ENCODE measurements at regions not wholly inside any gene's neighbourhood (a gene's known extent, or its start where the extent isn't known, plus 50 kb on each side); places are given as distances from the start of the nearest gene placed in this dataset.
"Not testable (repeated sequence)": the region's sequence is repeated elsewhere in the genome, so short reads cannot be mapped to it uniquely, and the experiment has no call there.

GRCh38 chr1:74943046-74943445 lies 191.1 kb upstream of the LHX8 start:
- no peak overlapping the region for H3K4me2 ChIP-seq (ENCODE audit: low read length)
- H3K4me1 ChIP-seq (ENCODE audit: control insufficient read depth, low read depth, low read length) = no peaks in the 10 kb centered on the region
- H3K4ac ChIP-seq (ENCODE audit: low read depth, low read length) = no peak overlapping the region
- no peak overlapping the region for H4K8ac ChIP-seq (ENCODE audit: low read depth, low read length)
- no peaks in the 10 kb centered on the region for H3K36me3 ChIP-seq (ENCODE audit: control insufficient read depth, insufficient read depth, low read length)
- H3K9ac ChIP-seq (ENCODE audit: low read length) = no peak overlapping the region
- no peak overlapping the region for H3K27ac ChIP-seq (ENCODE audit: low read depth, low read length)
- no peak overlapping the region for H4K5ac ChIP-seq (ENCODE audit: low read length)
- no peaks in the 10 kb centered on the region for H3K79me1 ChIP-seq (ENCODE audit: low read length)
- no peak overlapping the region for H2BK5ac ChIP-seq (ENCODE audit: low read length)
- WGBS (ENCODE audit: extremely low coverage, insufficient coverage, low lambda C conversion rate) = no CpG with 5 or more reads among the region's 1 CpG
- no peak overlapping the region for H3K4me3 ChIP-seq (ENCODE audit: low read length)
- H3K79me2 ChIP-seq (ENCODE audit: control insufficient read depth, insufficient read depth, low read length) = no peaks in the 10 kb centered on the region
- no peak overlapping the region for H2AK5ac ChIP-seq (ENCODE audit: low read length)
- H3K27me3 ChIP-seq (ENCODE audit: insufficient read depth, low read length, poor library complexity) = no peaks in the 10 kb centered on the region
- no peak overlapping the region for H2BK120ac ChIP-seq (ENCODE audit: low read depth, low read length)
- no peak overlapping the region for H3K23ac ChIP-seq (ENCODE audit: low read length)
- no peak for DNase-seq
- H3K56ac ChIP-seq (ENCODE audit: low read length) = no peak overlapping the region
- no peak overlapping the region for H3K18ac ChIP-seq (ENCODE audit: low read length)
- no peak overlapping the region for H2BK15ac ChIP-seq (replicated peaks; ENCODE audit: low read depth)

GRCh38 chr1:74946388-74946787 lies 187.8 kb upstream of the LHX8 start:
- Histone ChIP-seq H3K4me1 (ENCODE audit: control insufficient read depth, low read depth, low read length) (no peaks in the 10 kb centered on the region), H4K5ac (ENCODE audit: low read length) (no peak overlapping the region), H3K27me3 (ENCODE audit: insufficient read depth, low read length, poor library complexity) (no peaks in the 10 kb centered on the region), H3K4ac (ENCODE audit: low read depth, low read length) (no peak overlapping the region), H3K4me2 (ENCODE audit: low read length) (no peak overlapping the region), H3K56ac (ENCODE audit: low read length) (no peak overlapping the region), H3K79me1 (ENCODE audit: low read length) (no peaks in the 10 kb centered on the region), H4K8ac (ENCODE audit: low read depth, low read length) (no peak overlapping the region), H3K23ac (ENCODE audit: low read length) (no peak overlapping the region), H2BK120ac (ENCODE audit: low read depth, low read length) (no peak overlapping the region), H2AK5ac (ENCODE audit: low read length) (no peak overlapping the region), H3K79me2 (ENCODE audit: control insufficient read depth, insufficient read depth, low read length) (no peaks in the 10 kb centered on the region), H2BK5ac (ENCODE audit: low read length) (no peak overlapping the region), H3K4me3 (ENCODE audit: low read length) (no peak overlapping the region), H3K27ac (ENCODE audit: low read depth, low read length) (no peak overlapping the region), H2BK15ac (replicated peaks; ENCODE audit: low read depth) (no peak overlapping the region), H3K36me3 (ENCODE audit: control insufficient read depth, insufficient read depth, low read length) (no peaks in the 10 kb centered on the region), H3K9ac (ENCODE audit: low read length) (no peak overlapping the region), H3K18ac (ENCODE audit: low read length) (no peak overlapping the region)
- DNase-seq = no peak
- no CpG with 5 or more reads among the region's 2 CpGs for WGBS (ENCODE audit: extremely low coverage, insufficient coverage, low lambda C conversion rate)

GRCh38 chr1:74949348-74949747 lies 184.8 kb upstream of the LHX8 start:
- H3K23ac ChIP-seq (ENCODE audit: low read length); H3K4ac ChIP-seq (ENCODE audit: low read depth, low read length); H3K4me1 ChIP-seq (ENCODE audit: control insufficient read depth, low read depth, low read length); H3K79me2 ChIP-seq (ENCODE audit: control insufficient read depth, insufficient read depth, low read length); H4K5ac ChIP-seq (ENCODE audit: low read length); H3K79me1 ChIP-seq (ENCODE audit: low read length); H2BK120ac ChIP-seq (ENCODE audit: low read depth, low read length); H4K8ac ChIP-seq (ENCODE audit: low read depth, low read length); H3K56ac ChIP-seq (ENCODE audit: low read length); H2BK15ac ChIP-seq (replicated peaks; ENCODE audit: low read depth); H2AK5ac ChIP-seq (ENCODE audit: low read length); H3K4me3 ChIP-seq (ENCODE audit: low read length); H3K27me3 ChIP-seq (ENCODE audit: insufficient read depth, low read length, poor library complexity); H3K4me2 ChIP-seq (ENCODE audit: low read length); H3K27ac ChIP-seq (ENCODE audit: low read depth, low read length); H3K36me3 ChIP-seq (ENCODE audit: control insufficient read depth, insufficient read depth, low read length); H3K18ac ChIP-seq (ENCODE audit: low read length); H2BK5ac ChIP-seq (ENCODE audit: low read length); H3K9ac ChIP-seq (ENCODE audit: low read length): not testable (repeated sequence)
- peak; percentile 13 for DNase-seq
- WGBS (ENCODE audit: extremely low coverage, insufficient coverage, low lambda C conversion rate) = no CpG with 5 or more reads among the region's 2 CpGs

GRCh38 chr1:74951981-74952380 lies 182.2 kb upstream of the LHX8 start:
- not testable (repeated sequence) for H3K4ac ChIP-seq (ENCODE audit: low read depth, low read length)

GRCh38 chr1:74952786-74953185 lies 181.4 kb upstream of the LHX8 start:
- Histone ChIP-seq H3K36me3 (ENCODE audit: control insufficient read depth, insufficient read depth, low read length) (no peaks in the 10 kb centered on the region), H3K27ac (ENCODE audit: low read depth, low read length) (no peak overlapping the region), H2BK15ac (replicated peaks; ENCODE audit: low read depth) (no peak overlapping the region), H3K56ac (ENCODE audit: low read length) (no peak overlapping the region), H3K23ac (ENCODE audit: low read length) (no peak overlapping the region), H3K4me1 (ENCODE audit: control insufficient read depth, low read depth, low read length) (no peaks in the 10 kb centered on the region), H3K9ac (ENCODE audit: low read length) (no peak overlapping the region), H4K8ac (ENCODE audit: low read depth, low read length) (no peak overlapping the region), H3K4me3 (ENCODE audit: low read length) (no peak overlapping the region), H2BK5ac (ENCODE audit: low read length) (no peak overlapping the region), H3K4ac (ENCODE audit: low read depth, low read length) (no peak overlapping the region), H2BK120ac (ENCODE audit: low read depth, low read length) (no peak overlapping the region), H3K79me2 (ENCODE audit: control insufficient read depth, insufficient read depth, low read length) (no peaks in the 10 kb centered on the region), H2AK5ac (ENCODE audit: low read length) (no peak overlapping the region), H3K4me2 (ENCODE audit: low read length) (no peak overlapping the region), H4K5ac (ENCODE audit: low read length) (no peak overlapping the region), H3K18ac (ENCODE audit: low read length) (no peak overlapping the region), H3K79me1 (ENCODE audit: low read length) (no peaks in the 10 kb centered on the region), H3K27me3 (ENCODE audit: insufficient read depth, low read length, poor library complexity) (no peaks in the 10 kb centered on the region)
- DNase-seq = no peak
- WGBS (ENCODE audit: extremely low coverage, insufficient coverage, low lambda C conversion rate) = no CpG with 5 or more reads among the region's 3 CpGs

More at GRCh38 chr1:74951981-74952380, 182.2 kb upstream of the LHX8 start:
- not testable (repeated sequence) for H3K4me1 ChIP-seq (ENCODE audit: control insufficient read depth, low read depth, low read length); H3K27me3 ChIP-seq (ENCODE audit: insufficient read depth, low read length, poor library complexity); H3K4me3 ChIP-seq (ENCODE audit: low read length); H3K9ac ChIP-seq (ENCODE audit: low read length); H3K18ac ChIP-seq (ENCODE audit: low read length); H2BK120ac ChIP-seq (ENCODE audit: low read depth, low read length); DNase-seq; H3K4me2 ChIP-seq (ENCODE audit: low read length); H3K23ac ChIP-seq (ENCODE audit: low read length); H2AK5ac ChIP-seq (ENCODE audit: low read length); H3K79me1 ChIP-seq (ENCODE audit: low read length); H2BK5ac ChIP-seq (ENCODE audit: low read length); H3K79me2 ChIP-seq (ENCODE audit: control insufficient read depth, insufficient read depth, low read length); H3K56ac ChIP-seq (ENCODE audit: low read length); H3K36me3 ChIP-seq (ENCODE audit: control insufficient read depth, insufficient read depth, low read length); H4K8ac ChIP-seq (ENCODE audit: low read depth, low read length); H2BK15ac ChIP-seq (replicated peaks; ENCODE audit: low read depth); H3K27ac ChIP-seq (ENCODE audit: low read depth, low read length); H4K5ac ChIP-seq (ENCODE audit: low read length)
- WGBS (ENCODE audit: extremely low coverage, insufficient coverage, low lambda C conversion rate) = no CpG with 5 or more reads among the region's 23 CpGs

GRCh38 chr1:74953622-74954021 lies 180.6 kb upstream of the LHX8 start:
- H4K5ac ChIP-seq (ENCODE audit: low read length) = no peak overlapping the region
- no peak overlapping the region for H3K4me3 ChIP-seq (ENCODE audit: low read length)
- no peaks in the 10 kb centered on the region for H3K4me1 ChIP-seq (ENCODE audit: control insufficient read depth, low read depth, low read length)
- H3K56ac ChIP-seq (ENCODE audit: low read length) = no peak overlapping the region
- no peak overlapping the region for H3K18ac ChIP-seq (ENCODE audit: low read length)
- WGBS (ENCODE audit: extremely low coverage, insufficient coverage, low lambda C conversion rate) = no CpG with 5 or more reads among the region's 3 CpGs
- no peak overlapping the region for H4K8ac ChIP-seq (ENCODE audit: low read depth, low read length)
- H3K27ac ChIP-seq (ENCODE audit: low read depth, low read length) = no peak overlapping the region
- no peak overlapping the region for H3K4me2 ChIP-seq (ENCODE audit: low read length)
- H3K23ac ChIP-seq (ENCODE audit: low read length) = no peak overlapping the region
- no peak for DNase-seq
- H2AK5ac ChIP-seq (ENCODE audit: low read length) = no peak overlapping the region
- no peaks in the 10 kb centered on the region for H3K79me1 ChIP-seq (ENCODE audit: low read length)
- H2BK5ac ChIP-seq (ENCODE audit: low read length) = no peak overlapping the region
- no peak overlapping the region for H2BK120ac ChIP-seq (ENCODE audit: low read depth, low read length)
- no peak overlapping the region for H3K4ac ChIP-seq (ENCODE audit: low read depth, low read length)
- no peaks in the 10 kb centered on the region for H3K27me3 ChIP-seq (ENCODE audit: insufficient read depth, low read length, poor library complexity)
- no peaks in the 10 kb centered on the region for H3K79me2 ChIP-seq (ENCODE audit: control insufficient read depth, insufficient read depth, low read length)
- H3K9ac ChIP-seq (ENCODE audit: low read length) = no peak overlapping the region
- no peak overlapping the region for H2BK15ac ChIP-seq (replicated peaks; ENCODE audit: low read depth)
- H3K36me3 ChIP-seq (ENCODE audit: control insufficient read depth, insufficient read depth, low read length) = no peaks in the 10 kb centered on the region

All from mesendoderm (in vitro differentiated cells).